RWPE1 (cell line): ENCODE measurements at regions not wholly inside any gene's neighbourhood (a gene's known extent, or its start where the extent isn't known, plus 50 kb on each side); places are given as distances from the start of the nearest gene placed in this dataset.

Experiments used
- CTCF ChIA-PET: fragments of 350-600 bp; sonication (Branson Sonifier 250); formaldehyde crosslinking; extraction: SDS; loops from one replicate; lab custom pipeline; 2021; lab: Yijun Ruan, JAX
- POLR2A ChIA-PET: fragments of 400-600 bp; formaldehyde crosslinking; extraction: SDS; loops from one replicate; lab custom pipeline; 2020; ENCODE audit warnings: antibody characterized with exemption; ENCODE audit not compliant: low non-redundant PET; lab: Yijun Ruan, JAX
- DNase-seq: peaks from one replicate; pipeline ENCODE4 v3.0.0; 2012; ENCODE audit warnings: low spot score
- H3K27ac ChIP-seq: fragments of 450-650 bp; 2 replicates; pipeline ENCODE4 v1.5.1; 2017
- TF ChIP-seq, protein P1 (sequence below): fragments of 450-650 bp; conservative IDR thresholded peaks from 2 replicates; pipeline ENCODE4 v1.5.1; 2017; ENCODE audit warnings: low read depth, mild to moderate bottlenecking

DNA sequence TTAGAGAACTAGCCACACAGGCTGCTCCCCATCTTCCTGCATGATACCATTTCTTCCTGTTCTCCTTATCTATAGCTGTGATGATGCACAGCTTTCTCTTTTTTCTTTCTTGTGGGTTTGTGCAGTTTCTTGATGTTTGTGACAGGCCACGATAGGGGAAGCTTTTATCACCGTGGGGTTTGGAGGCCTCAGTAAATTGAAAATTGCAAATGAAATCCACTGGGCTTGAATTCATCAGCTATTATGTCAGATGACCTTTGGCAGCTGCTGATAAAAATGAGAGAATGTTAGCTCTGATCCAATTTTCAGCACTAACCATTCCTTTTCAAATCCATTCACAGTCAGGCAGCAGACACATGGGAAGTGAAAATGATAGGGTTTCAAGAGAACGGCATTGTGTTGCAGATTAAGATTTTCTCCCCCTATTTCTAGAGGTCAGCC is 176.9 kb upstream of the SOX2 start:
- TF ChIP-seq, protein P1, sequence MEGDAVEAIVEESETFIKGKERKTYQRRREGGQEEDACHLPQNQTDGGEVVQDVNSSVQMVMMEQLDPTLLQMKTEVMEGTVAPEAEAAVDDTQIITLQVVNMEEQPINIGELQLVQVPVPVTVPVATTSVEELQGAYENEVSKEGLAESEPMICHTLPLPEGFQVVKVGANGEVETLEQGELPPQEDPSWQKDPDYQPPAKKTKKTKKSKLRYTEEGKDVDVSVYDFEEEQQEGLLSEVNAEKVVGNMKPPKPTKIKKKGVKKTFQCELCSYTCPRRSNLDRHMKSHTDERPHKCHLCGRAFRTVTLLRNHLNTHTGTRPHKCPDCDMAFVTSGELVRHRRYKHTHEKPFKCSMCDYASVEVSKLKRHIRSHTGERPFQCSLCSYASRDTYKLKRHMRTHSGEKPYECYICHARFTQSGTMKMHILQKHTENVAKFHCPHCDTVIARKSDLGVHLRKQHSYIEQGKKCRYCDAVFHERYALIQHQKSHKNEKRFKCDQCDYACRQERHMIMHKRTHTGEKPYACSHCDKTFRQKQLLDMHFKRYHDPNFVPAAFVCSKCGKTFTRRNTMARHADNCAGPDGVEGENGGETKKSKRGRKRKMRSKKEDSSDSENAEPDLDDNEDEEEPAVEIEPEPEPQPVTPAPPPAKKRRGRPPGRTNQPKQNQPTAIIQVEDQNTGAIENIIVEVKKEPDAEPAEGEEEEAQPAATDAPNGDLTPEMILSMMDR = no peak
- CTCF ChIA-PET = interaction anchor here (0.6 kb wide), 2 partner anchors 35 to 682 kb away, joined by 3 to 4 read pairs; no protein-coding TSS in a partner anchor
- DNase-seq = no peak
- no peak overlapping the region for H3K27ac ChIP-seq
- POLR2A ChIA-PET = no interaction called here

DNA sequence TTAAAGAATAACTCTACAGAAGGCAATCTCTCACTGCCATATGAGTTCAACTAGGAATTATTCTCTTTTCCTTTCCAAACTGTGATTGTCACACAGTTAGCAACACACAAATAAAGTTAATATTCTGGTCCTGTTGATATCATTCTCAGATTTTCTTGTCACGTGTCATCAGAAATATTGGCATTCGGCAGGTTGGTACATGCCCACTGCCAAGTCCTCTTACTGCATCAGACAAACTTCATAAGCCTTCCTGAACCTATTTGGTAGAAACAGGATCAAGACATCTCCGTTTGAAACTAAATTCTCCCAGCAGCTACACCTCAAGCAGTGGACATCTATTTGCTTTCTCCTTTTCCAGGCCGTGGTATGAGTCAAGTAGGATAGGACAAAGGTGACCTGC is 177.9 kb upstream of the SOX2 start:
- TF ChIP-seq, protein P1 = no peak
- ChIA-PET CTCF (interaction anchor here (0.6 kb wide), 1 partner anchor 40 kb away, joined by 4 read pairs; no protein-coding TSS in a partner anchor), POLR2A (no interaction called here)
- DNase-seq = no peak
- H3K27ac ChIP-seq = no peak overlapping the region

- ChIA-PET POLR2A (no interaction called here), CTCF (no interaction called here)
- TF ChIP-seq, protein P1 = no peak
- DNase-seq = no peak
- H3K27ac ChIP-seq = no peak overlapping the region
Observed at GRCh38 chr3:181530584-181530983, 181.1 kb upstream of the SOX2 start.

GRCh38 chr3:181521831-181522230 is 189.9 kb upstream of the SOX2 start:
- ChIA-PET POLR2A (no interaction called here), CTCF (interaction anchor here (0.7 kb wide), 1 partner anchor 533 kb away, joined by 6 read pairs; no protein-coding TSS in a partner anchor)
- TF ChIP-seq, protein P1 = no peak
- no peak overlapping the region for H3K27ac ChIP-seq
- DNase-seq = no peak

- no peak for DNase-seq
- H3K27ac ChIP-seq = no peak overlapping the region
- TF ChIP-seq, protein P1 = no peak
- POLR2A ChIA-PET = no interaction called here
- CTCF ChIA-PET = interaction anchor here (0.7 kb wide), 1 partner anchor 118 kb away, joined by 5 read pairs; no protein-coding TSS in a partner anchor
Observed at GRCh38 chr3:181518222-181518621, 193.5 kb upstream of the SOX2 start.

- ChIA-PET CTCF (interaction anchor here (0.6 kb wide), 1 partner anchor 52 kb away, joined by 3 read pairs; no protein-coding TSS in a partner anchor), POLR2A (no interaction called here)
- no peak for DNase-seq
- TF ChIP-seq, protein P1 = no peak
- H3K27ac ChIP-seq = no peak overlapping the region
Observed at GRCh38 chr3:181512787-181513186, 198.9 kb upstream of the SOX2 start.
